ENCODE measurements at regions not wholly inside any gene's neighbourhood (a gene's known extent, or its start where the extent isn't known, plus 50 kb on each side); places are given as distances from the start of the nearest gene placed in this dataset.

DNA sequence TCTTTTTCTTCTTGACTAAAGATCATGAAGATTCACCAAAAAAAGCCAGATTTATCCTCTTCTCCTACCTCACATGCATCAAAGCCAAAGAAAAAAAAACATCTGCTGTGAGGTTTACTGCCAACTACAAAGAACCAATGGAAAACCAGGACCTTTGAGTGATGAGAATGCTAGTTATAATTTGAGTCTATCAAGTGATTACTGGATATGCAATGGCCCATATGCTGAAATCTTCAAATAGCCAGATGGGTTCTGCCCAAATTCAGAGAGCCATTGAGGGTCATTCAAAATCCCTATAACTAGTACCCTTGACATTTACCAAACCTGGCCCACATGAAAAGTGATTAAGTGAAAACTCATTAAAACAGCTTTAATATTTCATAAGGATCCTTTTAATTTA, 78.4 kb upstream of the ACO1 start:
- no peaks in the 10 kb centered on the region for H3K9me1 ChIP-seq (ENCODE audit: control insufficient read depth, extremely low read depth, insufficient read depth, low read length)
- dilution Hi-C loops (cut with MboI; ENCODE audit: extremely low pct_ligation_motif_present, low sequenced_read_pairs): no loop called here
- H3K27me3 ChIP-seq (ENCODE audit: control insufficient read depth, extremely low read depth, insufficient read depth, low read length): no peaks in the 10 kb centered on the region
- H3K9ac ChIP-seq (ENCODE audit: control insufficient read depth, extremely low read depth, insufficient read depth, low read length): no peak overlapping the region
- H3K36me3 ChIP-seq (ENCODE audit: control insufficient read depth in 2 of 2, extremely low read depth in 1 of 2, insufficient read depth in 2 of 2, low read length in 2 of 2): no peaks in the 10 kb centered on the region
- no peak overlapping the region for H3K27ac ChIP-seq (ENCODE audit: control insufficient read depth, insufficient read depth, low read length)
- H3K4me1 ChIP-seq (ENCODE audit: control insufficient read depth, extremely low read depth, insufficient read depth, low read length): no peaks in the 10 kb centered on the region
- no peaks in the 10 kb centered on the region for H4K20me1 ChIP-seq (ENCODE audit: control insufficient read depth, extremely low read depth, insufficient read depth, low read length)
- no peaks in the 10 kb centered on the region for H3K79me2 ChIP-seq (ENCODE audit: control insufficient read depth, insufficient read depth, low read length)
- H3K4me3 ChIP-seq (ENCODE audit: control insufficient read depth in 2 of 3, extremely low read depth in 1 of 3, insufficient read depth in 2 of 3, low read depth in 1 of 3, low read length in 3 of 3): no peak overlapping the region
- H3K4me2 ChIP-seq (ENCODE audit: control insufficient read depth, extremely low read depth, insufficient read depth, low read depth, low read length): no peak overlapping the region
- FAIRE-seq (no peak), DNase-seq (ENCODE audit: low read depth, low spot score) (no peak)
- H2AFZ ChIP-seq (ENCODE audit: control insufficient read depth, low read length): no peak overlapping the region
- H3K9me3 ChIP-seq (ENCODE audit: control insufficient read depth, low read depth, low read length): no peaks in the 10 kb centered on the region
- TF ChIP-seq, protein P1, sequence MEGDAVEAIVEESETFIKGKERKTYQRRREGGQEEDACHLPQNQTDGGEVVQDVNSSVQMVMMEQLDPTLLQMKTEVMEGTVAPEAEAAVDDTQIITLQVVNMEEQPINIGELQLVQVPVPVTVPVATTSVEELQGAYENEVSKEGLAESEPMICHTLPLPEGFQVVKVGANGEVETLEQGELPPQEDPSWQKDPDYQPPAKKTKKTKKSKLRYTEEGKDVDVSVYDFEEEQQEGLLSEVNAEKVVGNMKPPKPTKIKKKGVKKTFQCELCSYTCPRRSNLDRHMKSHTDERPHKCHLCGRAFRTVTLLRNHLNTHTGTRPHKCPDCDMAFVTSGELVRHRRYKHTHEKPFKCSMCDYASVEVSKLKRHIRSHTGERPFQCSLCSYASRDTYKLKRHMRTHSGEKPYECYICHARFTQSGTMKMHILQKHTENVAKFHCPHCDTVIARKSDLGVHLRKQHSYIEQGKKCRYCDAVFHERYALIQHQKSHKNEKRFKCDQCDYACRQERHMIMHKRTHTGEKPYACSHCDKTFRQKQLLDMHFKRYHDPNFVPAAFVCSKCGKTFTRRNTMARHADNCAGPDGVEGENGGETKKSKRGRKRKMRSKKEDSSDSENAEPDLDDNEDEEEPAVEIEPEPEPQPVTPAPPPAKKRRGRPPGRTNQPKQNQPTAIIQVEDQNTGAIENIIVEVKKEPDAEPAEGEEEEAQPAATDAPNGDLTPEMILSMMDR (optimal IDR thresholded peaks at IDR 0.05 in 1 of 3, IDR thresholded peaks at IDR 0.05 in 1 of 3, conservative IDR thresholded peaks at IDR 0.05 in 1 of 3; ENCODE audit: extremely low read depth in 1 of 3, insufficient read depth in 2 of 3, low read length in 3 of 3): no peak
- no peak for TF ChIP-seq EZH2 (IDR thresholded peaks at IDR 0.05; ENCODE audit: low read length)

DNA sequence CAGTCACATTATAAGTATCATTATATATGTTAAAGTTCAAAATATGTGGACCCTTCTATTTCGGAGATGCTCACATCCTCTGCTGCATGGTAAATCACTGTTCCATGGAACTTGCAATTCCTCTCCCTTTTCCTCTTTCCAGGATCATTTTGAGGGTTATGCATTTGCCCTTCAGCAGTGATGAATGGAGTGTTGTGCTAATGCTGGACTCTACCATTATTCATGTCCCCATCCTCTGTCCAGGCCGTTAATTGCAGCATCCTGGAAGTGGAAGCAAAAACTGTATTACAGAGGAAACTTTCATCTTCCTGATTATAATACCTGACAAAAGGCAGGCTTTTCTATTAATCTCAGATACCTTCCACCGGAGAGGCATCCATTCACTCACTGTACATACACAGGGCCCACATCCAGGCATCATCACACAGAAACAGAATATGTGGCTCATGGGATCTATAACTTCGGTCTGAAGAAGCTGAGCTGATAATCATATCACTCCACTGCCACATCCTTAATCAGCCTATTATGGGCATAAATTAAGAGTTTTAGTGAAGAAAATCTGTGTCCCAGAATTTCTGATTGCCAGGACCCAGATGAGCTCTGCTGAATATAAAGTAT, 65.0 kb upstream of the ACO1 start:
- dilution Hi-C loops (cut with MboI; ENCODE audit: extremely low pct_ligation_motif_present, low sequenced_read_pairs): no loop called here
- FAIRE-seq: no peak
- DNase-seq (ENCODE audit: low read depth, low spot score): no peak
- Histone ChIP-seq H3K9me3 (ENCODE audit: control insufficient read depth, low read depth, low read length) (no peaks in the 10 kb centered on the region), H3K27ac (ENCODE audit: control insufficient read depth, insufficient read depth, low read length) (no peak overlapping the region), H3K9me1 (ENCODE audit: control insufficient read depth, extremely low read depth, insufficient read depth, low read length) (no peaks in the 10 kb centered on the region), H3K4me3 (ENCODE audit: control insufficient read depth in 2 of 3, extremely low read depth in 1 of 3, insufficient read depth in 2 of 3, low read depth in 1 of 3, low read length in 3 of 3) (no peak overlapping the region), H2AFZ (ENCODE audit: control insufficient read depth, low read length) (no peak overlapping the region), H3K36me3 (ENCODE audit: control insufficient read depth in 2 of 2, extremely low read depth in 1 of 2, insufficient read depth in 2 of 2, low read length in 2 of 2) (no peaks in the 10 kb centered on the region), H3K9ac (ENCODE audit: control insufficient read depth, extremely low read depth, insufficient read depth, low read length) (no peak overlapping the region), H3K27me3 (ENCODE audit: control insufficient read depth, extremely low read depth, insufficient read depth, low read length) (no peaks in the 10 kb centered on the region), H3K4me1 (ENCODE audit: control insufficient read depth, extremely low read depth, insufficient read depth, low read length) (no peaks in the 10 kb centered on the region), H4K20me1 (ENCODE audit: control insufficient read depth, extremely low read depth, insufficient read depth, low read length) (no peaks in the 10 kb centered on the region), H3K79me2 (ENCODE audit: control insufficient read depth, insufficient read depth, low read length) (no peaks in the 10 kb centered on the region), H3K4me2 (ENCODE audit: control insufficient read depth, extremely low read depth, insufficient read depth, low read depth, low read length) (no peak overlapping the region)
- TF ChIP-seq EZH2 (IDR thresholded peaks at IDR 0.05; ENCODE audit: low read length): no peak
- TF ChIP-seq, protein P1 (optimal IDR thresholded peaks at IDR 0.05 in 1 of 3, IDR thresholded peaks at IDR 0.05 in 1 of 3, conservative IDR thresholded peaks at IDR 0.05 in 1 of 3; ENCODE audit: extremely low read depth in 1 of 3, insufficient read depth in 2 of 3, low read length in 3 of 3): no peak

Data from keratinocyte (primary cell).